CD4-positive, alpha-beta memory T cell (primary cell): ENCODE measurements at regions not wholly inside any gene's neighbourhood (a gene's known extent, or its start where the extent isn't known, plus 50 kb on each side); places are given as distances from the start of the nearest gene placed in this dataset.
A peak's percentile ranks its signal among the peaks of the same experiment; 100 is the strongest.

Source experiments
- CTCF ChIA-PET: fragments of 350-600 bp; sonication (Branson Sonifier 250); formaldehyde crosslinking; loops from one replicate; lab custom pipeline; 2021; ENCODE audit warnings: inconsistent platforms; ENCODE audit not compliant: partially characterized antibody; lab: Charles Lee
- POLR2A ChIA-PET: fragments of 350-600 bp; sonication (Branson Sonifier 250); formaldehyde crosslinking; loops from one replicate; lab custom pipeline; 2021; ENCODE audit not compliant: partially characterized antibody; lab: Charles Lee
- DNase-seq, 5 donors: peaks; one replicate each; pipeline versions ENCODE4 v3.0.0 to v3.0.0-alpha.2; 2020 to 2022; ENCODE audit warnings: mixed read lengths in 1 of 5
- H3K27ac ChIP-seq: one replicate; pipeline ENCODE4 v1.7.0; 2013; ENCODE audit warnings: low read depth, low read length
- H3K27me3 ChIP-seq: 2 replicates; pipeline ENCODE4 v1.7.0; 2013; ENCODE audit warnings: mild to moderate bottlenecking, low read length, moderate library complexity; ENCODE audit not compliant: insufficient read depth
- H3K36me3 ChIP-seq: 2 replicates; pipeline ENCODE4 v1.7.0; 2013; ENCODE audit warnings: mild to moderate bottlenecking, low read length, moderate library complexity; ENCODE audit not compliant: insufficient read depth
- H3K4me1 ChIP-seq: 2 replicates; pipeline ENCODE4 v1.7.0; 2013; ENCODE audit warnings: mild to moderate bottlenecking, low read length, moderate library complexity; ENCODE audit not compliant: insufficient read depth
- H3K4me3 ChIP-seq, 2 donors: one replicate each; pipeline ENCODE4 v1.7.0; 2013; ENCODE audit warnings: low read length in 2 of 2, mild to moderate bottlenecking in 1 of 2
- H3K9me3 ChIP-seq, 2 donors: one replicate each; pipeline ENCODE4 v1.7.0; 2013; ENCODE audit warnings: low read length in 2 of 2, control low read depth in 1 of 2; ENCODE audit not compliant: control insufficient read depth in 1 of 2
- H3K27ac Mint-ChIP-seq, 7 donors: one replicate each; pipeline ENCODE4 v1.8.0; 2020 to 2021; ENCODE audit warnings: mixed read lengths in 7 of 7, mild to moderate bottlenecking in 6 of 7, inconsistent platforms in 3 of 7, moderate library complexity in 3 of 7
- H3K27me3 Mint-ChIP-seq, 2 donors: one replicate each; pipeline ENCODE4 v1.8.0; 2020 to 2021; ENCODE audit warnings: mixed read lengths in 2 of 2
- H3K36me3 Mint-ChIP-seq, 2 donors: one replicate each; pipeline ENCODE4 v1.8.0; 2020 to 2021; ENCODE audit warnings: mixed read lengths in 2 of 2, inconsistent platforms in 1 of 2, mild to moderate bottlenecking in 1 of 2
- H3K4me1 Mint-ChIP-seq, 4 donors: one replicate each; pipeline ENCODE4 v1.8.0; 2020 to 2021; ENCODE audit warnings: mixed read lengths in 4 of 4, mild to moderate bottlenecking in 1 of 4
- H3K4me3 Mint-ChIP-seq, 8 donors: one replicate each; pipeline ENCODE4 v1.8.0; 2020 to 2021; ENCODE audit warnings: mixed read lengths in 8 of 8, mild to moderate bottlenecking in 7 of 8, moderate library complexity in 6 of 8, inconsistent platforms in 3 of 8
- H3K9me3 Mint-ChIP-seq, 8 donors: one replicate each; pipeline ENCODE4 v1.8.0; 2020 to 2021; ENCODE audit warnings: mixed read lengths in 8 of 8, mild to moderate bottlenecking in 5 of 8, inconsistent platforms in 3 of 8, moderate library complexity in 1 of 8
- intact Hi-C: fragments of 100-400 bp; cut with micrococcal nuclease; formaldehyde crosslinking; loops from one replicate; pipeline ENCODE4 v1.15.1; 2023

- H3K4me1 Mint-ChIP-seq: peaks cover 0 to 2% (median under 1%) of the 10 kb centered on the region in 4 donors
- Histone ChIP-seq H3K27me3 (no peaks in the 10 kb centered on the region), H3K4me3 (no peak overlapping the region), H3K9me3 (no peaks in the 10 kb centered on the region), H3K27ac (no peak overlapping the region), H3K4me1 (no peaks in the 10 kb centered on the region), H3K36me3 (no peaks in the 10 kb centered on the region)
- no peaks in the 10 kb centered on the region for H3K9me3 Mint-ChIP-seq
- no peak overlapping the region for H3K4me3 Mint-ChIP-seq
- H3K27ac Mint-ChIP-seq: no peak overlapping the region
- no peak for DNase-seq
- peaks cover 0 to 1% of the 10 kb centered on the region in 2 donors for H3K36me3 Mint-ChIP-seq
- ChIA-PET CTCF (no interaction called here), POLR2A (no interaction called here)
- no peaks in the 10 kb centered on the region for H3K27me3 Mint-ChIP-seq
- intact Hi-C loops: no loop called here
Measured at GRCh38 chr22:49521787-49522224, 305.9 kb downstream of the BRD1 start.

DNA sequence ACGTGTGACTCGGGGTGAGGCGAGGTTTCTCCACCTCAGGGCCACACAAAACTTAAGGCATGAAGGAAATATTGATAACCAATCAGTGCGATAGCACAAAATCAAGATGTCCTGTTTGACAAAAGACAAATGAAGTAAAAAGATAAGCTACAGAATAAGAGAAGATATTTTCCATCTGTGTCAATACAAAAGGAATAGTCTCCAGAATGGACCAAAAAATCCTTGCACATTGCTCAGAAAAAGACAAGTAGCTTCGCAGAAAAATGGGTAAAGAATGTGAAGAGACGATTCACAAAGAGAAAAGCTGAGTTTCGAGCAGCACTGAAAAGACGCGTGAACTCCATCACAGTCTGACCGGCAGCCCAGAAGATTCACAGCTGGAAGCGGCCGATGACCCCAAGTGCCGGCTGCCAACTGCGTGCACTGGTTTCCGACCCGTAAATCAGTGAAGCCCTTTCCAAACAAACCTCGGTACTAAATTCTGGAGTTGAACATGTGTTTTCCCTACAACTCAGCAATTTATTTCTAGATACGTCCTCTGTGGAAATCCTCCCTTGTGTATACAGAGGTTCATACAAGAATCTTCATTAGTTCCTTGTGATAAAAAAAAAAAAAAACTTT is 308.4 kb downstream of the BRD1 start:
- POLR2A ChIA-PET: no interaction called here
- no peaks in the 10 kb centered on the region for H3K9me3 Mint-ChIP-seq

DNA sequence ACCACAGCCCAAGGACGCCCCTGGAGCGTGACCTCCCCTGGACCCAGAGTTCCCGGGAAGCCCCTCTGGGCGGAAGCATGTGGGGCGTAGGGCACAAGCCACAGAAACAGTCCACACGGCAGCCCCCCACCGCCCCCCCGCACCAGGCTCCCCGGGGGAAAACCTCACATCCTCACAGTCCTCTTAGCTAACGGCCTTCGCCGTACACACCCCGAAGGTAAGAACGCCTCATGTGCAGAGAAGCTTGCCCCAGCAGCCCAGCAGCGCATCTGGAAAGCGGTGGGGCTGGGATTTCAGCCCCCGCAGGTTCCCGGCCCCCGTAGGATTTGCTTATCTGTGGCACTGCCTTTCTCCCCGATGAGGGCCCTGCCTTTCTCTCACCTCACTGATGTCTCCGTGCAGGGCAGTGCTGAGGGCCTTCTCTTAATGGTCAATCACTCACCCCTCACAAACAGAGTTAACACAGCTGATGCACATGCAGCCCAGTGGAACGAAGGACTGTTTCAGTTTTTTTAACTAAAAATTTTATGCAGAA is 309.2 kb downstream of the BRD1 start:
- CTCF ChIA-PET: no interaction called here
- H3K27me3 ChIP-seq: no peaks in the 10 kb centered on the region
- intact Hi-C loops: no loop called here
- H3K9me3 ChIP-seq: no peaks in the 10 kb centered on the region
- no peak overlapping the region for H3K4me3 Mint-ChIP-seq
- H3K27ac Mint-ChIP-seq: no peak overlapping the region
- no peak for DNase-seq
- POLR2A ChIA-PET: no interaction called here
- no peaks in the 10 kb centered on the region for H3K4me1 ChIP-seq
- H3K27ac ChIP-seq: no peak overlapping the region
- no peaks in the 10 kb centered on the region for H3K36me3 ChIP-seq
- peaks cover 0 to 9% (median 0%) of the 10 kb centered on the region in 4 donors for H3K4me1 Mint-ChIP-seq
- H3K4me3 ChIP-seq: no peak overlapping the region
- H3K27me3 Mint-ChIP-seq: no peaks in the 10 kb centered on the region
- H3K36me3 Mint-ChIP-seq: peaks cover 0 to 1% of the 10 kb centered on the region in 2 donors
- H3K9me3 Mint-ChIP-seq: peaks cover 0 to 1% (median 0%) of the 10 kb centered on the region in 8 donors

More for the DNA sequence above, 308.4 kb downstream of the BRD1 start:
- Histone ChIP-seq H3K27me3 (no peaks in the 10 kb centered on the region), H3K9me3 (no peaks in the 10 kb centered on the region), H3K36me3 (no peaks in the 10 kb centered on the region), H3K4me1 (no peaks in the 10 kb centered on the region), H3K27ac (no peak overlapping the region), H3K4me3 (no peak overlapping the region)
- Mint-ChIP-seq H3K4me1 (peaks cover 0 to 4% (median 1%) of the 10 kb centered on the region in 4 donors), H3K27me3 (no peaks in the 10 kb centered on the region), H3K36me3 (peaks cover 0 to 1% of the 10 kb centered on the region in 2 donors), H3K4me3 (peak overlapping the region in 1 of 8 donors; percentile 41), H3K27ac (peak overlapping the region in 1 of 7 donors; percentile 50)
- DNase-seq: no peak
- intact Hi-C loops: no loop called here
- CTCF ChIA-PET: no interaction called here

DNA sequence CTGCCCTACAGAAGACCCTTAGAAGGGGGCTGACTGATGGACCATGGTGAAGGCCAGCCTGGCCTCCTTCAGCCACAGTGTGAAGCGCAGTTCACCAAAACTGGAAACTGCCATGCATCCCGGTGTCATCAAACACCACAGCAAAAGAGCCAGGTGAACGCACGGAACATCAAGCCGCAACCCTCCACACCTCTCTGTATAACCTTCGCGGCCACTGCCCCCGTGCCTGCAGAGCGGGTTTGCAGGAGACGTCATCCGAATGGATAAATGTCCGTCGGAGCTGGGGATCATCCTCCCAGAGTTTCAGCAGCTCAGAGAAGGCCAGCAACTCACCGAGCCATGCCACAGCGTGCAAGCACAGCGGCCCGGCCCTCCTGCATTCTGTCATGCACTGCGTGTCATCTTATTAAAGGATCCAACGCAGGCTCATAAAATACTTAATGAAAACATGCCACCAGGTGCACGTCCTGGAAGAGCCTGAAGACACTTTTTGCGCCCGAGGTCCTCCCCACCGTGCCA is 309.9 kb downstream of the BRD1 start:
- Histone ChIP-seq H3K4me3 (no peak overlapping the region), H3K36me3 (no peaks in the 10 kb centered on the region), H3K4me1 (peaks cover under 1% of the 10 kb centered on the region), H3K9me3 (no peaks in the 10 kb centered on the region), H3K27me3 (no peaks in the 10 kb centered on the region), H3K27ac (no peak overlapping the region)
- no peak for DNase-seq
- H3K4me1 Mint-ChIP-seq: peaks cover 0 to 11% (median 2%) of the 10 kb centered on the region in 4 donors
- no peak overlapping the region for H3K4me3 Mint-ChIP-seq
- ChIA-PET POLR2A (no interaction called here), CTCF (no interaction called here)
- intact Hi-C loops: no loop called here
- no peaks in the 10 kb centered on the region for H3K27me3 Mint-ChIP-seq
- H3K36me3 Mint-ChIP-seq: peaks cover 0 to 1% of the 10 kb centered on the region in 2 donors
- H3K27ac Mint-ChIP-seq: peak overlapping the region in 1 of 7 donors; percentile 29
- peaks cover 0 to 4% (median under 1%) of the 10 kb centered on the region in 8 donors for H3K9me3 Mint-ChIP-seq

- Mint-ChIP-seq H3K36me3 (peaks cover 0 to 1% of the 10 kb centered on the region in 2 donors), H3K4me1 (peaks cover 0 to 11% (median 6%) of the 10 kb centered on the region in 4 donors), H3K4me3 (no peak overlapping the region), H3K9me3 (peaks cover 0 to 8% (median 3%) of the 10 kb centered on the region in 8 donors), H3K27me3 (no peaks in the 10 kb centered on the region), H3K27ac (no peak overlapping the region)
- H3K27ac ChIP-seq: no peak overlapping the region
- H3K4me1 ChIP-seq: peaks cover 6% of the 10 kb centered on the region
- no peaks in the 10 kb centered on the region for H3K9me3 ChIP-seq
- no peak for DNase-seq
- POLR2A ChIA-PET: no interaction called here
- CTCF ChIA-PET: no interaction called here
- H3K4me3 ChIP-seq: no peak overlapping the region
- H3K36me3 ChIP-seq: no peaks in the 10 kb centered on the region
- H3K27me3 ChIP-seq: no peaks in the 10 kb centered on the region
- intact Hi-C loops: no loop called here
Measured at GRCh38 chr22:49517211-49517610, 310.5 kb downstream of the BRD1 start.

DNA sequence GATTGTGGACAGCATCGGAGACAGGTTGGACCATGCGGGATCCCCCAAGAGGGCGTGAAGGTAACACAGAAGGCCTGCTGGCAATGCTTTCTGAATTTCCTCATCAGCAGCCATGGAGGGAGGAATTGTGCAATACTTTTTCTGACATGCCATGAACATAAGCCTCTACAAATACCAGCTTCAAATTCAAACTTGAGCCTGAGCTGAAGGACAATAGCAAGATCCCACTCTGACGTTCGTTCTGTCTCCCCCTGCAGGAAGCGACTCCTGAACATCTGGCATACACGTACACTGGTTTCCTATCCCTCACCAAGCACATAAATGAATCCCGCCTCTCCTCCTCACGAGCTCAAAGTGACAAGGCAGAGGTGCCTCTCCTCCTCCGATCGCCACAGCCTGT is 312.2 kb downstream of the BRD1 start:
- H3K4me3 ChIP-seq: no peak overlapping the region
- intact Hi-C loops: no loop called here
- no peaks in the 10 kb centered on the region for H3K27me3 ChIP-seq
- H3K27ac ChIP-seq: no peak overlapping the region
- no peaks in the 10 kb centered on the region for H3K27me3 Mint-ChIP-seq
- no peaks in the 10 kb centered on the region for H3K36me3 ChIP-seq
- ChIA-PET CTCF (no interaction called here), POLR2A (interaction anchor here (0.8 kb wide), 1 partner anchor 13 kb away, joined by 3 read pairs; no protein-coding TSS in a partner anchor)
- H3K36me3 Mint-ChIP-seq: peaks cover 4 to 6% of the 10 kb centered on the region in 2 donors
- peaks cover 4 to 13% (median 9%) of the 10 kb centered on the region in 4 donors for H3K4me1 Mint-ChIP-seq
- H3K27ac Mint-ChIP-seq: no peak overlapping the region
- no peak overlapping the region for H3K4me3 Mint-ChIP-seq
- DNase-seq: no peak
- no peaks in the 10 kb centered on the region for H3K9me3 ChIP-seq
- H3K4me1 ChIP-seq: peaks cover 11% of the 10 kb centered on the region
- H3K9me3 Mint-ChIP-seq: peaks cover 0 to 20% (median 14%) of the 10 kb centered on the region in 8 donors

DNA sequence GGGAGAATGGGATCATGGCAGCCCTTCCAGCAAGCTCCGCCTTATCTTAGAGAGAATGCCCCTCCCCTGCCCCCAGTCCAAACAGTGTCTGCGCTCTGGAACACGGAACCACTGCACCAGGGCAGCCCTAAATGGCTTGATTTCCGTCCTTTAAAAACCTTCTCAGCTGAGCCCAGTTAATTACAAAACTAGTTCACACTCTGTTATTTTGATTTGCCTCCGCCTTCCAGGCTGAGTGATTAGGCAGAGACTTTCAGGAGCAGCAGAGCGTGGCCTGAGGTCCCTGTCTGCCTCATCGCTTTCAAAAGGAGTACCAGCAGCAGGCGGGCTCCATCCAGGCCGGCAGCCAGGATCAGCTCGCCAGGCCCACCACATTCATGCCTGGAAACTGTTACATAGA is 313.0 kb downstream of the BRD1 start:
- DNase-seq: no peak
- peaks cover 4 to 13% (median 9%) of the 10 kb centered on the region in 4 donors for H3K4me1 Mint-ChIP-seq
- ChIA-PET POLR2A (no interaction called here), CTCF (no interaction called here)
- no peaks in the 10 kb centered on the region for H3K27me3 Mint-ChIP-seq
- peaks cover 6 to 7% of the 10 kb centered on the region in 2 donors for H3K36me3 Mint-ChIP-seq
- Histone ChIP-seq H3K4me1 (peaks cover 11% of the 10 kb centered on the region), H3K36me3 (no peaks in the 10 kb centered on the region), H3K9me3 (no peaks in the 10 kb centered on the region), H3K27me3 (no peaks in the 10 kb centered on the region), H3K27ac (no peak overlapping the region), H3K4me3 (no peak overlapping the region)
- no peak overlapping the region for H3K27ac Mint-ChIP-seq
- no peak overlapping the region for H3K4me3 Mint-ChIP-seq
- intact Hi-C loops: no loop called here
- peaks cover 0 to 26% (median 18%) of the 10 kb centered on the region in 8 donors for H3K9me3 Mint-ChIP-seq
